ENCODE measurements at regions not wholly inside any gene's neighbourhood (a gene's known extent, or its start where the extent isn't known, plus 50 kb on each side); places are given as distances from the start of the nearest gene placed in this dataset.

DNA sequence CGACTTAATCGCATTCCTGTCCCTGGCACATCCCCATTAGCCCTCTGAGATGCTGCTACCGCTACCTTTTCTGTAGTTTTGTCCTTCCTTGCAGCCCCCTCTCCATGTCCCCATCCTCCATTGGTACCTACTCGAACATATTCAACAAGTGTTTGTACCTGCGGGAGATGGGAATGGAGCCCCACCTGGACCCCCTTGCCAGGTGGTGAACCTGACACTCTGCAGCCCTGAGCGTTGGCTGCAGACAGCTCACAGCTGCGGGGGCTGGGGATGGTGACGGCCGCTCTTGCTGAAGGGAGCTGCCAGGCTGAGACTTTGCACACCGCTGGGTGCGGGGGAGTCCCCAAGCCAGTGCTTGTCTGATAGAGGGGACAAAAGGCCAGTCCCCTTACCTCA is 96.3 kb upstream of the DAP start:
- TF ChIP-seq, protein P1, sequence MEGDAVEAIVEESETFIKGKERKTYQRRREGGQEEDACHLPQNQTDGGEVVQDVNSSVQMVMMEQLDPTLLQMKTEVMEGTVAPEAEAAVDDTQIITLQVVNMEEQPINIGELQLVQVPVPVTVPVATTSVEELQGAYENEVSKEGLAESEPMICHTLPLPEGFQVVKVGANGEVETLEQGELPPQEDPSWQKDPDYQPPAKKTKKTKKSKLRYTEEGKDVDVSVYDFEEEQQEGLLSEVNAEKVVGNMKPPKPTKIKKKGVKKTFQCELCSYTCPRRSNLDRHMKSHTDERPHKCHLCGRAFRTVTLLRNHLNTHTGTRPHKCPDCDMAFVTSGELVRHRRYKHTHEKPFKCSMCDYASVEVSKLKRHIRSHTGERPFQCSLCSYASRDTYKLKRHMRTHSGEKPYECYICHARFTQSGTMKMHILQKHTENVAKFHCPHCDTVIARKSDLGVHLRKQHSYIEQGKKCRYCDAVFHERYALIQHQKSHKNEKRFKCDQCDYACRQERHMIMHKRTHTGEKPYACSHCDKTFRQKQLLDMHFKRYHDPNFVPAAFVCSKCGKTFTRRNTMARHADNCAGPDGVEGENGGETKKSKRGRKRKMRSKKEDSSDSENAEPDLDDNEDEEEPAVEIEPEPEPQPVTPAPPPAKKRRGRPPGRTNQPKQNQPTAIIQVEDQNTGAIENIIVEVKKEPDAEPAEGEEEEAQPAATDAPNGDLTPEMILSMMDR (IDR thresholded peaks at IDR 0.05) = no peak
- no peak for TF ChIP-seq EZH2 (IDR thresholded peaks at IDR 0.05)
